ENCODE measurements at regions not wholly inside any gene's neighbourhood (a gene's known extent, or its start where the extent isn't known, plus 50 kb on each side); places are given as distances from the start of the nearest gene placed in this dataset.

DNA sequence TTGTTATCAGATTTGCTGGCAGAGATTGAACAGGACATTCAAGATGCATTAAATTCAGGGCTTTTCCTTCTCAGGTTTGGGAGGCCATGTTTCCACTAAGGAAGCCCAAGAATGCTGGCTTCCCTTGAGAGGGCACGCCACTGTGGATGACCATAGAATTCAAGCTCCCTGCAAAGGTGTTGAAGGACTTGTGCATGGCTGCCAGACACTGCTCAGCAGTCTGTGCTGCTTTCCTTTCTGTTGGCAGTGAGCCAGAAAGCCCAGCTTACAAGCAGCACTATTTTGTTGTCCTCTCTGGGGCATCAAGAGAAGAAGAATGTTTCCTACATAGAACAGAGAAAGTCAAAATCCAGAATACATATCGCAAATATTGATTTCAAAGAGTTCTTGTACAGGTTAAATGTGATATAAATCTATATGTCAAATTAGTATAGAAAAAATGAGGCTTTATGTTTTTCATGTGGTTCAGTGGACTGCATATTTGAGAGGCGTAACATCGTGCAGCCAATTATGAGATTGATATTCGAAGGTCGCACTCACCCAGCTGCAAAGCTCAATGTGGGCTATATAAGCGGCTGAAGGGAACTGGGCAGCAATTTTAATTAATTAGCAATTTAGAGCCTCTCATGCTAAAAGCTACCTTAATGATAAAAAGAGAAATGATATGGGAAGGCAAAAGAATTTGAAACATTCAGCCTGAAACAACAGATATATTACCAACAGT lies 103.1 kb upstream of the ISL1 start:
- no peak for DNase-seq

DNA sequence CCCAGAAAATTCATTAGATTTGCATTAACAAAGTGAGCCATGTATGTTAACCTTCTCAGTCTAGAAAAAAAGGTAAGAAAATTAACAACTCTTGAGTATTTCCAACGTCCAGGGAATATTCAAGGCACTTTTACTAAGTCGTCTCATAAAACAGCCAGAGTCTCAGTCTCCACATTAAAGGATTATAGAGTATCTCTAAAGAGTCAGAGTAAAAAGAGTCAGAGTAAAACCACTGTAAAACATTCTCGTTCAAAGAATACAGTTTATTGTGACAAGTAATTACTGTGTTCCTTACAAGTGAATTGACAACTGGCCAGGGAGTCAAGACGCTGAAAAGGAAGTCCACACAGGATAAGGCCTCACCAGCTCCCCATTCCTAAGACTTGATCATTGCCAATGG lies 97.2 kb upstream of the ISL1 start:
- DNase-seq: no peak

DNA sequence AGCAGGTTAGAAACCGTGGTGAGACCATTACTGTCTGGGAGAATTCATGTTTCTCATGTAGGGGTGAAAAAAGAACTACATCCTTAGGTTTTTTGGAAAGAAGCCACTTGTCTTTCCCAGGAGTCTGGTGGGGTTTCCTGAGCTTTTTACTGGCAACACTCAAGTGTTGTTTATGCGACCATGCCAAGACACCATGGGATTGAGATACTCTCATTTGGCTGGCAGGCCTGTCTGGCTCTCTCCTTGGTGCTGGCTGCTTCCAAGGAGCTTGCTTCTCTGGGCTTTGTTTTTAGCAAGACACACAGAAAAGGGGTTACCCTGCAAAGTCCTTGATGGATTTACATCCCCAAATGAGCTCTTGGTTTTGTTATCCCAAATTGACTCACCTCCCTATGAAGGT lies 80.9 kb upstream of the ISL1 start:
- no peak for DNase-seq

DNA sequence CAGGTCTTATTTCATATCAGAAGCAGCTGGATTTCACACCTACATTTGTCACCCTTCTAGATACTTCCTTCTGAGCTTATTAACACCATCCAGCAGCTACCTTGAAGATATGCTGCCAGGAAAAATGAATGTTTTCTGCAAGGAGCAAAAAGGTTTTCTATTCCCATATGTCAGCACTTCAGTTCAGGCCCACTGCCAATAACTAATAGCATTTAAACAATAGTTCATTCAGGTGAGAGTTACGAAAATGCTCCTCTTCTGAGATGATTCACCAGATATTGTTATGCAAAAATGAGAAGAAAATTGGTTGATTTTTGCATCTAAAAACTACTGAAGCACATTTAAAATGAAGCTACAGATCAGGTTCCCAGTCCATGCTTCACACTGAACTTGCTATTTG lies 56.4 kb upstream of the ISL1 start:
- DNase-seq: no peak
